ENCODE measurements at regions not wholly inside any gene's neighbourhood (a gene's known extent, or its start where the extent isn't known, plus 50 kb on each side); places are given as distances from the start of the nearest gene placed in this dataset.
A peak's percentile ranks its signal among the peaks of the same experiment; 100 is the strongest.

GRCh38 chr21:39088831-39089380 is 94.3 kb downstream of the PSMG1 start:
- TF ChIP-seq CSDC2 (CRISPR knock-in tag; IDR thresholded peaks at IDR 0.05) (no peak), ZFP3 (CRISPR knock-in tag; IDR thresholded peaks at IDR 0.05) (no peak)

GRCh38 chr21:39088031-39088370 is 95.2 kb downstream of the PSMG1 start:
- ATAC-seq: no peak
- no peak for TF ChIP-seq PPARA (CRISPR knock-in tag; IDR thresholded peaks at IDR 0.05; ENCODE audit: borderline replicate concordance)
- no peak for TF ChIP-seq PATZ1 (CRISPR knock-in tag; IDR thresholded peaks at IDR 0.05; ENCODE audit: borderline replicate concordance)
- TF ChIP-seq OSR1 (CRISPR knock-in tag; IDR thresholded peaks at IDR 0.05): no peak
- no peak for TF ChIP-seq GLIS3 (CRISPR knock-in tag; IDR thresholded peaks at IDR 0.05)
- no peak for TF ChIP-seq SNAI2 (CRISPR knock-in tag; IDR thresholded peaks at IDR 0.05)
- no peak for TF ChIP-seq CREB5 (CRISPR knock-in tag; IDR thresholded peaks at IDR 0.05; ENCODE audit: low read depth)
- no peak for TF ChIP-seq CSDC2 (CRISPR knock-in tag; IDR thresholded peaks at IDR 0.05)
- no peak for TF ChIP-seq RARB (CRISPR knock-in tag; IDR thresholded peaks at IDR 0.05)
- TF ChIP-seq ZFP3 (CRISPR knock-in tag; IDR thresholded peaks at IDR 0.05): no peak
- TF ChIP-seq TSHZ2 (CRISPR knock-in tag; IDR thresholded peaks at IDR 0.05): no peak
- no peak for TF ChIP-seq TOX (CRISPR knock-in tag; IDR thresholded peaks at IDR 0.05; ENCODE audit: borderline replicate concordance)
- TF ChIP-seq ZNF565 (CRISPR knock-in tag; conservative IDR thresholded peaks at IDR 0.05; ENCODE audit: low read depth): no peak
- no peak for TF ChIP-seq ZNF70 (CRISPR knock-in tag; IDR thresholded peaks at IDR 0.05)
- no peak for TF ChIP-seq ESRRG (CRISPR knock-in tag; IDR thresholded peaks at IDR 0.05)
- no peak for TF ChIP-seq ARNTL (CRISPR knock-in tag; IDR thresholded peaks at IDR 0.05; ENCODE audit: borderline replicate concordance, low read depth)
- TF ChIP-seq CSRNP3 (CRISPR knock-in tag; IDR thresholded peaks at IDR 0.05): no peak

More at GRCh38 chr21:39088831-39089380, 94.3 kb downstream of the PSMG1 start:
- ATAC-seq: peak; percentile 56

- no peak for ATAC-seq
- TF ChIP-seq CSDC2 (CRISPR knock-in tag; IDR thresholded peaks at IDR 0.05): no peak
- no peak for TF ChIP-seq RARB (CRISPR knock-in tag; IDR thresholded peaks at IDR 0.05)
- TF ChIP-seq BACH2 (CRISPR knock-in tag; IDR thresholded peaks at IDR 0.05; ENCODE audit: borderline replicate concordance): no peak
- TF ChIP-seq PPARA (CRISPR knock-in tag; IDR thresholded peaks at IDR 0.05; ENCODE audit: borderline replicate concordance): no peak
- no peak for TF ChIP-seq ZNF70 (CRISPR knock-in tag; IDR thresholded peaks at IDR 0.05)
- no peak for TF ChIP-seq GLIS3 (CRISPR knock-in tag; IDR thresholded peaks at IDR 0.05)
- no peak for TF ChIP-seq ZFP30 (CRISPR knock-in tag; IDR thresholded peaks at IDR 0.05)
- no peak for TF ChIP-seq POU6F1 (CRISPR knock-in tag; IDR thresholded peaks at IDR 0.05; ENCODE audit: borderline replicate concordance, low read depth)
- TF ChIP-seq TSHZ2 (CRISPR knock-in tag; IDR thresholded peaks at IDR 0.05): no peak
- no peak for TF ChIP-seq OSR1 (CRISPR knock-in tag; IDR thresholded peaks at IDR 0.05)
- no peak for TF ChIP-seq ISL1 (CRISPR knock-in tag; IDR thresholded peaks at IDR 0.05)
- TF ChIP-seq ZNF8 (CRISPR knock-in tag; IDR thresholded peaks at IDR 0.05): no peak
- no peak for TF ChIP-seq TOX (CRISPR knock-in tag; IDR thresholded peaks at IDR 0.05; ENCODE audit: borderline replicate concordance)
- TF ChIP-seq ZNF565 (CRISPR knock-in tag; conservative IDR thresholded peaks at IDR 0.05; ENCODE audit: low read depth): no peak
- no peak for TF ChIP-seq SNAI2 (CRISPR knock-in tag; IDR thresholded peaks at IDR 0.05)
Measured at GRCh38 chr21:39087238-39088030, 95.8 kb downstream of the PSMG1 start.
